ENCODE measurements at regions not wholly inside any gene's neighbourhood (a gene's known extent, or its start where the extent isn't known, plus 50 kb on each side); places are given as distances from the start of the nearest gene placed in this dataset.

DNA sequence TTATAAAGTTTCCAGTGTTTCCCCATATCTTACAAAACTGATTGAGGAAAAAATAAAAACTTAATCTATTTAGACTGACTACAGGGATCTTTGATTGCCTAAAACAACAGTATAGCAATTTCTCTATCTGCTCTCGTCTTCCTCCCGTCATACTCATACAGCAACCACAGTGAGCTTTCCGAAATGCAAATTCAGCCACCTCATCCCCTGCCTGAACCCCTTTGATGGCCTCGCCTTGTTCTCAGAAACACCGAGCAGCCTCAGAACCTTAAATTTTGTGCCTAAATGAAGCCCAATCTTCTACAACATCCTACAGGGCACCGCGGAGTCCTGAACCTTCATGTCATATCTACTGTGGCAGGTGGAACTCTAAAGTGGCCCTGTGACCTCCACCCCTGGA, 223.7 kb upstream of the TMEM132C start:
- no peaks in the 10 kb centered on the region for H3K27me3 ChIP-seq (ENCODE audit: insufficient read depth, low read depth, severe bottlenecking)
- H3K4me3 ChIP-seq (ENCODE audit: low read depth, low read length) = no peak overlapping the region
- H3K9me3 ChIP-seq (ENCODE audit: severe bottlenecking) = no peaks in the 10 kb centered on the region
- no peaks in the 10 kb centered on the region for H3K36me3 ChIP-seq
- no peak for TF ChIP-seq CTCF (IDR thresholded peaks at IDR 0.05; ENCODE audit: low read depth, low read length)
- no peak overlapping the region for H3K27ac ChIP-seq
- DNase-seq = no peak

GRCh38 chr12:128047266-128048060, 219.5 kb upstream of the TMEM132C start:
- no peak for TF ChIP-seq CTCF (IDR thresholded peaks at IDR 0.05; ENCODE audit: low read depth, low read length)
- Histone ChIP-seq H3K27ac (no peak overlapping the region), H3K27me3 (ENCODE audit: insufficient read depth, low read depth, severe bottlenecking) (no peaks in the 10 kb centered on the region), H3K9me3 (ENCODE audit: severe bottlenecking) (no peaks in the 10 kb centered on the region), H3K4me3 (ENCODE audit: low read depth, low read length) (no peak overlapping the region), H3K36me3 (no peaks in the 10 kb centered on the region)
- DNase-seq = peak; percentile 79

DNA sequence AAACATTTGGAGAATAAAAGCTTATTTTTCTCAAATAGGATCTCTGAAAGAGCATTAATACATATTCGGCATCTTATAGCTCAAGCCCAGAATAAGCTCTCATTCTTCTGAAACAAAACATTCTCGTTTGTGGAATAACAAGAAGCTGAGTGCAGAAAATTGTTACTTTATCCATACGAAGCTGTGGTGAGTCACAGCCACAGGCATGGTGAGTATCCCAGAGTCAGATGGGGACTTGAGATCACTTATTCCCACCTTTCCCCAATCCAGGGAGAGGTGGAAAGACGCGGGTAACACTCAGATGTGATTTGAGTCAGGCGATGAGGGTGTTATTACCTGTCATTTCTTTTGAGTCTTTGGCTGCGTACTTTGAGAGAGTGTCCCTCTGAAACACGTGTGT, 214.6 kb upstream of the TMEM132C start:
- no peak overlapping the region for H3K27ac ChIP-seq
- TF ChIP-seq CTCF (IDR thresholded peaks at IDR 0.05; ENCODE audit: low read depth, low read length) = no peak
- no peaks in the 10 kb centered on the region for H3K27me3 ChIP-seq (ENCODE audit: insufficient read depth, low read depth, severe bottlenecking)
- H3K36me3 ChIP-seq = no peaks in the 10 kb centered on the region
- DNase-seq = no peak
- no peak overlapping the region for H3K4me3 ChIP-seq (ENCODE audit: low read depth, low read length)
- no peaks in the 10 kb centered on the region for H3K9me3 ChIP-seq (ENCODE audit: severe bottlenecking)

DNA sequence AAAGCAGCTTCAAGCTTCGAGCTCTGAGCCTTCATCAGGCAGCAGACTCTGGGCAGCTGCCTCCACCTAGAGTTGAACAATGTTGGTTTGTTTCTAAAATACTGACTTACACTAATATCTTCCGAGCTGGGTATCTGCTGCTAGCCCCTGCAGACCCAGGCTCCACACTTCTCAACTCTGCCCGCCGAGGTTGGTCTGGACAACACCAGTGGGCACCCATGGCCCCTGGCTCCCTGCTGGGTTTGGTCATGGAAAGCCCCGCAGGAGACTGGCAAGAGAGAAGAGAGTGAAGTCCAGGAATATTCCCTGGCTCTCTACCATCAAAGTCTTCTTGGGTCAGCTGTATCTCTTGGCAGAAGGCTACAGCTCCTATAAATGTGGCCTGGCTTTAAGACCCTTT, 214.2 kb upstream of the TMEM132C start:
- no peaks in the 10 kb centered on the region for H3K36me3 ChIP-seq
- H3K27ac ChIP-seq = no peak overlapping the region
- no peaks in the 10 kb centered on the region for H3K27me3 ChIP-seq (ENCODE audit: insufficient read depth, low read depth, severe bottlenecking)
- no peak for TF ChIP-seq CTCF (IDR thresholded peaks at IDR 0.05; ENCODE audit: low read depth, low read length)
- DNase-seq = no peak
- no peaks in the 10 kb centered on the region for H3K9me3 ChIP-seq (ENCODE audit: severe bottlenecking)
- H3K4me3 ChIP-seq (ENCODE audit: low read depth, low read length) = no peak overlapping the region

DNA sequence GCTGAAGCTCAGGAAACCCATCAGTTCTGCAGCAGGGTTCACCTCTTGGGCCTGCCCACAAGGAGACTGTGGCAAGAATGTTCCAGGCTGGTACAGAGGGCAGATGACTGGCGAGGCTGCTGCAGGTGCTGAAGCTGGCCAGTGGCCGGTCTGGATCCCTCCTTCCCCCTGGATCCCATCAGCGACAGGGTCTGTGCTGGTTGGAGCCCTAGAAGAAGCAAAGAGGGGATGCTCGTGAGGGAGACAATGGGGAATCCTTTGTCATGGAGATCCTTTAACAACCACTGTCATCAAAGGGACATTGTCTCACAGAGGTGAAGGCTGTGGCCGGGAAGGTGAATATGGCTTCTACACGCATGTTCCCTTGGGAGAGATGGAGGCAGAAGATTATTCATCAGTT, 211.4 kb upstream of the TMEM132C start:
- no peak for TF ChIP-seq CTCF (IDR thresholded peaks at IDR 0.05; ENCODE audit: low read depth, low read length)
- Histone ChIP-seq H3K36me3 (no peaks in the 10 kb centered on the region), H3K4me3 (ENCODE audit: low read depth, low read length) (no peak overlapping the region), H3K27ac (no peak overlapping the region), H3K9me3 (ENCODE audit: severe bottlenecking) (no peaks in the 10 kb centered on the region), H3K27me3 (ENCODE audit: insufficient read depth, low read depth, severe bottlenecking) (no peaks in the 10 kb centered on the region)
- no peak for DNase-seq
